GM11168 (cell line): ENCODE measurements at regions not wholly inside any gene's neighbourhood (a gene's known extent, or its start where the extent isn't known, plus 50 kb on each side); places are given as distances from the start of the nearest gene placed in this dataset.

Experiments used
- in situ Hi-C: fragments of 300-500 bp; cut with MboI; formaldehyde crosslinking; loops from one replicate; pipeline ENCODE4 v1.12.0; 2022; ENCODE audit warnings: low sequenced_read_pairs; ENCODE audit not compliant: unreplicated experiment

DNA sequence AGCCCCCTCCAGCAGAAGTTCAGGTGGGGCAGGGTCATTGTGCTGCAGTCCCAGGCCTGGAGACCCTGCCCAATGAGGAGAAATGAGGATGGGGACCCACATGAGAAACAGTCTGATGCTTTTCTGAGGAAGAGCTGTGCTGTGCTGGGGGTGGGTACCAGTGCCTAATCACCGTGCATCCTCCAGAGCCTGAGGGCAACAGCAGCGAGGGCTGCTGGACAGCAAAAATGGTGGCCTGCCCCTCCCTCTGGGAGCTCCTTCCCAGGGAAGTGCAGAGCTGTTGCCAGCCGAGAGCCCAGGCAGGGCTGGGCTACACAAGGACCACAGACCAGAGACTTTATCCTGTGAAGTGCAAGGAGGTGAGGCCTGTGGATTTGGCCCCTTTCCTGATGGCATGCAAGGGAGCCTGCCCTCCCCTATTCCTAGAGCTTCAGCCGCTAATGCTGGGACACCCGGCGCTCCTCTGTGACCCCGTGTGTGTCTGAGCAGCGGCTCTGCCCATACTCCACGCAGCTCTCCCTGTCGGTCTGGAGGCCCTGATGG is 134.8 kb downstream of the DSEL start:
- in situ Hi-C loops = no loop called here

DNA sequence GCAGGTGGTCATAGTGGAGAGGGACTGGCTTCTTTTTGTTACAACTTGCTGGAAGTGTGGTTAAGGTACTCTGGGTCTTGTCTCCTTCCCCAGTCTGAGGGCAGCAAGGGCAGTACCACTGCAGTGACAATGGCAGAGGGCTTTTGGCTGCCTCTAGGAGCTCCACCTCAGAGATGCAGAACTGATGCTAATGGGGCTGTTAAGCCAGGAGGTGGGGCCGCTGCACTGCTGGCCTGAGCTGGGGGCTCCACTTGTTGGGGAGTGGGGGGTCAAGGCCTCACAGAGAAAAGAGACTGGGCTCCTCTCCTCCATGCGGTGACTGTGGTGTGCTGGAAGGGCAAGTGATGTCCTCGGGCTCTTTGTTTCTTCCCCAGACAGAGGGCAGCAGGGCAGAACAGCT is 135.7 kb downstream of the DSEL start:
- in situ Hi-C loops = no loop called here

DNA sequence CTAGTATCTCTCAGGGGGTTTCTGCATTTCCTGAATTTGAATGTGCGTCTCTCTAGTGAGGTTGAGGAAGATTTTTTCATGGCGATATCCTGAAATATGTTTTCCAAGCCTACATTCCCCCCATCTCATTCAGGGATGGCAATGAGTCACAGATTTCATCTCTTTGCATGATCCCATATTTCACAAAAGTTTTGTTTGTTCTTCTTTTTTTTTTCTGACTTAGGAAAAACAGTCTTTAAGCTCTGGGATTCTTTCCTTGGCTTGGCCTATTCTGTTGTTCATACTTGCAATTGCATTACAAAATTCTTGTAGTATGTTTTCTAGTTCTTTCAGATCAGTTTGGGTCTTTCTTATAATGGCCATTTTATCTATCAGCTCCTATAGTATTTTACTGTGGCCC is 136.5 kb downstream of the DSEL start:
- in situ Hi-C loops = no loop called here

DNA sequence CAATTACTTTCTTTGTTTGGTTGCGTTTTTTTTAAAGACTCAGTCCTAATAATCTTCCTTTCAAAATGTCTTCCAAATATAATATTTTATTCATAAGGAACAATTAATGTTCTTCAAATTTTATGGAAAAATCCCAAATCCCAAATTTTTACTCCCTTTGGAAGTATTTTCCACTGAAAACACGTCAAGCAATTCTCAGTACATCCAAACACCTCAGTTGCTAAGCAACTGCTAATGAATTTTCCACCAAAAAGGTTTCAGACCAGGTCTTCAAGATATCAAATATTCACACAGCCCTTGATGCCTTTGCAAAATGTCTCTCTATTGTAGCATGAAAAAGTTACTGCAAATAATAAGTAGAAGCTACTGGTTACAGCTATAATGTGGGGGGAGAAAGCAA is 140.1 kb downstream of the DSEL start:
- in situ Hi-C loops = no loop called here

DNA sequence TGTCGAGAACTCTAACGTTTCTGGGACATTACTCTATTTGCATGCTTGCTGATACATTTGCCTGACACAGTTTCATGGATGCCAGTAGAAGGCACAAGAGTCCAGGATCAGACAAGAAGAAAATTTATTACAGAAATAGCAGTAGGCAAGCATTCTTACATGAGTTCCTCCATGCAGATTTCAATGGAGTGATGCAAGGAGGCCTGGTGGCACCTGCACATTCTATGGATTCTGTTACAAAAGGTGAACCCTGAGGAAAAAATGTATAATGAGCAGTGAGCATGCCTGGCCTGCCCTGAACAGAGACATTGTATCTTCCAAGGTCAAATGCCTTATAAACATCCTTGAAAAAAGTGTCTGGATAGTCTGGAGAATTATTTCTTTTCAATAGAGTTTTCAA is 142.9 kb downstream of the DSEL start:
- in situ Hi-C loops = no loop called here

DNA sequence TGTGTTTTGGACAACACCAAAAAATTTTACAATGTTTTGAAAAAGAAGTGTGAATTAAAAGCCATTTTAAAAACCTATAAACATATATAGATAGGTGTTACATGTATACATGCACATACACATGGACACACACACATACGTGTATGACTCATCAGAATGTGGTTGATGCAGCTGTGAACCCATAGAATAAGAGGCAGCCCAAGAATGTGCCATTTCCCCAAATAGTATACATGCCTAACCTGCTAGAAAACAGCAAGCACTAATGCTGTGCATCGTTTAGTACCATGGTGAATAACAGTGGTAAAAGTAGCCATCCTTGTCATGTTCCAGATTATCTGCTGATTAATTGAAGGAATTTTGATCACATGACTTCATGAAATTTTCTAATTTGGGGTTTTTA is 149.0 kb downstream of the DSEL start:
- in situ Hi-C loops = no loop called here

DNA sequence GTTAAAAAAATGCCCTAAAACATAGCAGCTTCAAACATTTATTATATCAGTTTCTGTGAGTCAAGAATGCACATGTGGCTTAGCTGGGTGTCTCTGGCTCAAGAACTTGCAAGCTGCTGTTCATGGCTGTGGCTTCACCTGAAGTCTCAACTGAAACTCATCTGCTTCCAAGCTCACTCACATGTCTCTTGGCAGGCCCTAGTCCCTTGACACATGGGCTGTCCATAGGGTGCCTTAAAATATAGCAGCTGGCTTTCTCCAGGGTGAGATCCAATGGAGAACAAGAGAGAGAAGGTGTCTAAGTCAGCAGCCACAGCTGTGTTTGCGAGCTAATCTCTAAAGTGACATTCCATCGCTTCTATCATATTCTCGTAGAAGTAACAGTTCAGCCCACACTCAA is 152.8 kb downstream of the DSEL start:
- in situ Hi-C loops = no loop called here

DNA sequence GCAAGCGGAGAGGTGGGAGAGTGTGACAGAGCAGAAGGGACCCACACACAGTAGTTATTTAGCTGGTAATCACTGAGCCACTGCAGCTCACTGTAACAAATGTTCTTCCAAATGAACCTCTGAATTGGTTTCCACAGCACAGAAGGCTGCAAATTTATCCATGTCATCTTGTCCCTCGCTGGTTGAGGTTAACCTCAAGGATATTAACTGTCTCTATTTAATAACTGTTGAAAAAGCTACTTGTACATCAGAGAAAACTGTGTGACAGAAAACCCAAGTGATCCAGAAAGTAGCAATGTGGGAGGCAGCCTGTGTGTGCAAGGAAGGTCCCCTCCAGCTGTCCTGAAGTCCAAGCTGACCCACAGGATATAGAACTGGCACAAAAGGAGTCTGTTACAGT is 153.6 kb downstream of the DSEL start:
- in situ Hi-C loops = no loop called here

DNA sequence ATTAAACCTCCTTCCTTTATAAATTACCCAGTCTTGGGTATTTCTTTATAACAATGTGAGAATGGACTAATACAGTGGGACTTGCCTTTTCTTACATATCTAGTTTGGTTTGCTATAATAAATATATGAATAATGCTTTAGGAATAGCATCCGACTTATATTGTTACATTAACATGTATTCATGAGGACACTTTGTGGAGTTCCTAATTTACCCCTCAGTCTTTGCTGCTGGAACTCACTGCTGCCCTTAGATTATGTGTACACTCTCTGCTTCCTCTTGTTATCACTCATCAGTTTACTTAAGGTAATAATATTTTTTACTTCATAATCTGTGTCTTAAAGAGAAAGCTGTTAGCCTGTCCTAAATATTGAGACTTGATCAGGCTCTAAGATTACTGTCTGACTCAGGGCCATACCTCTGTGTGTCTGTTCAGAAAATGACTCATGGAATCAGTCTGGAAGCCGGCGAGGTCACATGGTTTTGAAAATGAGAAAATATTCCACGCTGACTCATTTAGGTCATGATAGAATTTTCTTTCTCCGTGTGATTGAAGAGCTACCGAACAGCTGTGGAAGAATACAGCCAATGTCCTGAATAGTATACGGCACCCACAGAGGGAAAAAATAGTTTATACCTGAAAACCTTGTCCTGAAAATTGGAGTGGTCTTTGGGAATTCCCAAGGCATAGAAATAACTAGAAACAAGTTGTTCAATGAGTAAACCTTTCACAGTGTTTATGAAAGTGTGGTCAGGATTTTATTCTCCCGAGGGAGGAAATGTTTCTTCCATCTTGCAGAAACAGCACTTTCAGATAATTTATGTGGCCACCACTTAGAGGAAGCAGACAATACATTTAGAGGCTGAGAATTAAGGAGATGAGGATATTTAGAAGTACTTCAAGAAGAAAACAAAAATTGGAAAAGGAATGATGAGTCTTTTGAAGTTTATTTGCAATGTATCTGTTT is 156.4 kb downstream of the DSEL start:
- in situ Hi-C loops = no loop called here

DNA sequence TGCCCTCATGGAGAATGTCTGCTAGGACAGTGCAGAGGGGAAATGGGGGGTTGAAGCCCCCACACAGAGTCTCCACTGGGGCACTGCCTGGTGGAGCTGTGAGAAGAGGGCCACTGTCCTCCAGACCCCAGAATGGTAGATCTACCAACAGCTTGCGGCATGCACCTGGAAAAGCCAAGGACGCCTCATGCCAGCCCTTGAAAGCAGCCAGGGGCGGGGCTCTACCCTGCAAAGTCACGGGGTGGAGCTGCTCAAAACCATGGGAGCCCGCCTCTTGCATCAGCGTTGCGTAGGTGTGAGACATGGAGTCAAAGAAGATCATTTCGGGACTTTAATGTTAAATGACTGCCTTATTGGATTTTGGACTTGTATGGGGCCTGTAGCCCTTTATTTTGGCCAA is 157.6 kb downstream of the DSEL start:
- in situ Hi-C loops = no loop called here

DNA sequence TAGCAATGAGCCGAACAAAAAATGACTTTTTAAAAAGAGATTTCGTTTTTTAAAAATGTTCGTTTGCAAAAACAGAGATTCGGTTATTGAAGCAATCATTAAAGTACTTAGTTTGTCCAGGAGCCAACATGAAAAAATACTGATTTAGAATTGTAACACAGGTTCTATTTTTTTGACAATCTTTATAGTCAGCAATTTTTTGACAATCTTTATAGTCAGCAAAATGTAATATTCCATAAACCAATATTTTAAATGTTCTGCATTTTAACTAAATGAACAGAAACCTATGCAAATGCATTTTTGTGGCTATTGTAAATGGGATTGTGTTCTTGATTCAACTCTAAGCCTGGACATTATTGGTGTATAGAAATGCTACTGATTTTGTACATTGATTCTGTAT is 161.8 kb downstream of the DSEL start:
- in situ Hi-C loops = no loop called here

DNA sequence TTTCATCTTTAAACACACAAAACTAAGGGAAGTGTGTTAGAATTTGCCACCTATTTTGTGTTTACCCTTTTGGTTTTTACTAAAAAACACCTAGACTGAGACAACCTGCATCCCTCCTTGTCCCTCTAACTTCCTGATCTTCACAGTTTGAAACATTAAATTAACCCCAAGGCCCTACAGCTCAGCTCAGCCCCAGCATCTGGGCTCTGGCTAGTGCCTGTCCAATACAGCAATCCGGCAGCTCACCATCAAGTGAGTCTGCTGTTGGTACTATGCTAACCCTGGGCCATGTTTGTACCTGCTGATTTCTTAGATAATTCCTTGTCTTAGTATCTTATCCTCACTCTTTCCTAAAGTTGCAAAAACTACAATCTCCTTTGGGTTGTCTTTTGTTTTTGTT is 162.4 kb downstream of the DSEL start:
- in situ Hi-C loops = no loop called here

DNA sequence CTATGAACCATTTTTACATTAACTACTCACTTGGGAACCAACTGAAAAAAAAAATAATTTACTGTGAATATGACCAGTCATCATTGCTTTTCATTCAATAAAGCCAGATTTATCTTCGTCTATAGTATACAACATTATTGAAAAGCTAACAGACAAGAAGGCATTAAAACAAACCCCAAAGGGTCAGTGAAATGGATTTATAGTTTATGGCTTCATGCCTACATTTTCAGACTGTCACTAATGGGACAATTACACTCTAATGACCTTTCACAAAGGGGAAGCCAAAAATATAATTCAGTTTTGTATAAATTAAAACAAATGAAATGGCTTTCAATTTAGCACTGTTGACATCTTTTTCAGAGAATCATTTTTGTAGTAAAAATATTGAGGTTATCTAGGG is 169.1 kb downstream of the DSEL start:
- in situ Hi-C loops = no loop called here

DNA sequence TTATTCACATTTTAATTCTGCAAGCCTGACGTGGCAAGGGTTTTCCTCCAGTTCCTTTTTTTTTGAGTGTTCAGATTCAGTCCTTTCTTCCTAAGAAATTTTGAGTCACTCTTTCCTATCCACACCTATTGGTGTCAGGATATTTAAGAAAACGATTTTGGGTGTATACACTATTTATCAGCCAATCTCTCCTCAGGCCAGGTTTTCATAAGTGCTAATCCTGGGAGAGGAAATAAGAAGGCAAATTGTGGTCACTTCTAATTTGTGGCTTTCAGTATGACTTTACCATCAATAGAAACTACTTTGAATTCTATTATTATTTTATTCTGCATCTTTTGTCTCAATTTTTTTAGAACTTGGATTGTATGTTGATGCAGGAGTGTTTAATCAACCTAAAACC is 174.4 kb downstream of the DSEL start:
- in situ Hi-C loops = no loop called here

DNA sequence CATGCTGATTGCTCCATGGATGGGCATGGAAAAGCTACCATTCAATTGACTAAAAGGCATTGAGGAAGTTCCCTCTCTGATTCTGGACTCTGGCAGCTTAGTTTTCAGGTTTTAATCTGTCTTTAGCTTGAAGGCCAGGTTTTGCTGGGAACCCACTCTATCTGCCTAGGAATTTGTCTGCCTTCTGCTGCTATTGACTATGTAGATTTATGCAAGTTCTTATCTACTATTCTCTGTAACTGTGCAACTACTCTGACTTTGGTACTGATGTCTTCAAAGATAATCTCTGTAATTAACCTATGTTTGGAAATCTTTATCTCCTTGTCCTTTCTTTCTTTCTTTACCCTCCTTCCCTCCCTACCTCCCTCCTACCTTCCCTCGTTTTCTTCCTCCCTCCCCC is 178.8 kb downstream of the DSEL start:
- in situ Hi-C loops = no loop called here

DNA sequence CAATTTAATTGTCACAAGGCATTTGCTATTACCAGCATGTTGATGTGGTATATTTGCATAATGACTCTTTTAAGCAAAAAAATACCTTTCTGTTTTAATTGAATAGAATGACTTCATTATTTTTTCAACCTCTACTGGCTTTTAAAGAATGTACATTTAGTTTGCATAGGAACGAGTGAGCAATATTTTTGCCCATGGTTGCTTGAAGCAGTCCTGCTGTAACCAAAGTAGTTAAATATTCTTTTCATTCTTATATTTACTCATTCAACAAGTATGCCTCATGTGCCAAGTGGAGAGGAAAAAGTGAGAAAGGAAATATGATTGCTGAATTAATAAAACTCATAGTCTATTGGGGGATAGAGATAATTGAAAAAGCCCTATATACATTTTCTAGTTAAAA is 184.7 kb downstream of the DSEL start:
- in situ Hi-C loops = no loop called here

DNA sequence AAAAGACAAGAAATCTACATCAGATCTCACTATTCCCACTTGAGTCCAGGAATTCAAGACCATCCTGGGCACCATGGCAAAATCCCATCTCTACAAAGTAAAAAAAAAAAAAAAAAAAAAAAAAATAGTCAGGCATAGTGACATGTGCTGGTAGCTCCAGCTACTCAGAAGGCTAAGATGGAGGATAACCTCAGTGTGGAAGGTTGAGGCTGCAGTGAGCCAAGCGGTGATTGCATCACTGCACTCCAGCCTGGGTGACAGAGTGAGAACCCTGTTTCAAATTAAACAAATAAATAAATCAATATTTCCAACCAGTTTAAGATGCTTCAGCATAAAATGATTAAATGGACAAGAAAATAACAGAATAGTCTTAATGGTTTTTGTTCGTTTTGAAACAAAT is 197.4 kb downstream of the DSEL start:
- in situ Hi-C loops = no loop called here

DNA sequence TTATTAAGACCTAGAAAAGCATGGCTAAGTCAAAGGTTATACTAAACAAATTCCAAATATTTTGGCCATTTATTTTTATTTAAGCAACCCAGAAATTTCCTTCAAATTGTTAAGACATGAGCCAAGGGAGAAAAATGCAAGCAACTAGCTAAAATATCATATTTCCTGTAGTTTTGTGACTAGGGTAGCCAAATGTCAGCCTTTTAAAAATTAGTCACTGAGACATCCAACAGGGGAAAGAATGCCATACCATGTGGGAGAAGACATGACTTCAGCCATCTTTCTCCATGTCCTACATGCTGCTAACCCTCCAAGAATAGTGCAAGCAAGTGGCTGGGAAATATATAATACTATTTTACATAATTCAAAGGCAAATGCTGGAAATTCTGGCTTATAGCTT is 197.9 kb downstream of the DSEL start:
- in situ Hi-C loops = no loop called here

DNA sequence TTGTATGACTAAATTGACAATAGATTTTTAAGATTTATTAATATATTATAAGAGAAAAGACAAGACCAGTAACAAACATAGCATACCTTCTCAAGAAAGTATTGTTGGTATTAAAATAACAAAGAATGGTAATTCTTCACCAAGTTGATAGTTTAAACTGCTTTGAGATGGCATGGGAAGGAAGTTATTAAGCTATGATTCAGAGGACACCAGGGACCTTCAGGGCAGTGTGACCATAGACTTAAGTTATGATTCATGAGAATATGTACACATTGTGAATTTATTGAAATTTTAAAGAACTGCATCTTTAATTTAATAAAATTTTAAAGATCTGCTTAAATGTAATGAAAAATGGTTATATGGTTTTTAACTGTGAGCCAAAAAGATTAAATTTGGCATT is 205.7 kb downstream of the DSEL start:
- in situ Hi-C loops = no loop called here

DNA sequence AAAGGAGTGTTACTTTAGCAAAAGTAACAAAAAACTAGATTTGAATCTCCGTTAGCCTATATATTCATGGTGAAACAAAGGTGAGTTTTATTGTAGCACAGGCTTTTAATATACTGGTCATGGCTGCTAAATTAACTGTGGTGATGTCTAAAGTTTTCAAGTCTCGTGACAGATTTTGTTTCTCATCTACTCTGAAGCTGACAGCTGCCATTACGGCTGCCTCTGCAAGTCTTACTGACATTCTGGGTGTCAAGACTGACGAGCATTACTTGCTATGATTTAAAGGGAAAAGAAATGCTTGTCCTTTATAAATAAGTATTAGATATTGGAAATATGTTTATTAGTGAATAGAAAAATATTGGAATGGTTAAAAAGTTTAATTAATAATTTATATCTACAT is 207.7 kb downstream of the DSEL start:
- in situ Hi-C loops = no loop called here

DNA sequence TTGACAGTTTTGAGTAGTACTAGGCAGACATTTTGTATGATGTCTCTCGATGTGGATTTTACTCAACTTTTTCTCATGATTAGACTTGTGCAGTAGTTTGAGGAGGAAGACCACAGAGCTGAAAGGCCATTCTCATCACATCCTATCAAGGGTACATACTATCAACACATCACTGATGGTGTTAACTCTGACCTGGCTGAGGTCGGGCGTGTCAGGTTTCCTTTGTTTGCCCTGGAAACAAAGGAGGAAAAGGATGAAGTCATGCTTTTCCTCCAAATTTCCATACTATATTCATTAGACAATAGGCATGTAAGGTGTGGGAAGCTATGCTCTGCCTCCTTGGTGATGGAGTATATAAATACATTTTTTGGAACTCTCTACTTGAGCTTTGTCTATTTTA is 211.1 kb downstream of the DSEL start:
- in situ Hi-C loops = no loop called here

DNA sequence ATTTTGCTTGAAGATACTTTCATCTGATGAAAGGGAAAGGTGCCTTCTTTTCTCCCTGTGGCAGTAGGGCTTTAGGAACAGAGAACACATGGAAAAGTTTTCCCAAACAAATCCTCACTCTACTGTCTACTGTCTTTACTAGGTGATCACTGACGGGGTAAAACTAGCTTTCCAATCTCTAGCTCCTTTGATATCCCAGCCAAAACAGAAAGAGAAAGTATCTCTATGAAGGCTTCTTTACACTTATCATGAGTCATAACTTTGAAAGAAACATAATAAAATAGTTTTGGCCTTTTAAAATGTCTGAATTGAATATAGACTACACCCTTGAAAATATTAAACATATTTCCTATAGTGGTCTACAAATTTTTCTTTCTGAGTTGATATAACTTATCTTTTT is 214.5 kb downstream of the DSEL start:
- in situ Hi-C loops = no loop called here
